ENCODE measurements at regions not wholly inside any gene's neighbourhood (a gene's known extent, or its start where the extent isn't known, plus 50 kb on each side); places are given as distances from the start of the nearest gene placed in this dataset.
"Not testable (repeated sequence)": the region's sequence is repeated elsewhere in the genome, so short reads cannot be mapped to it uniquely, and the experiment has no call there.

GRCh38 chr17:30731210-30732132, 93.0 kb downstream of the CRLF3 start:
- DNase-seq: peak; percentile 58

- not testable (repeated sequence) for DNase-seq
These were observed 93.7 kb downstream of the CRLF3 start for GRCh38 chr17:30730837-30731209.

GRCh38 chr17:30730171-30730836, 94.2 kb downstream of the CRLF3 start:
- DNase-seq: not testable (repeated sequence)

- DNase-seq: not testable (repeated sequence)
These were observed 94.9 kb downstream of the CRLF3 start for GRCh38 chr17:30729471-30730170.

- DNase-seq: not testable (repeated sequence)
These were observed 97.0 kb downstream of the CRLF3 start for GRCh38 chr17:30727517-30727916.

- DNase-seq: not testable (repeated sequence)
These were observed 97.8 kb downstream of the CRLF3 start for GRCh38 chr17:30726734-30727133.

- not testable (repeated sequence) for DNase-seq
These were observed 98.2 kb downstream of the CRLF3 start for GRCh38 chr17:30726310-30726709.

GRCh38 chr17:30724034-30724650, 100.3 kb downstream of the CRLF3 start:
- DNase-seq: not testable (repeated sequence)

GRCh38 chr17:30722114-30722780, 102.2 kb downstream of the CRLF3 start:
- DNase-seq: not testable (repeated sequence)

- DNase-seq: not testable (repeated sequence)
These were observed 103.5 kb downstream of the CRLF3 start for GRCh38 chr17:30720971-30721370.

- no peak for DNase-seq
These were observed 104.5 kb downstream of the CRLF3 start for GRCh38 chr17:30720013-30720471.

GRCh38 chr17:30719131-30719973, 105.1 kb downstream of the CRLF3 start:
- DNase-seq: not testable (repeated sequence)

GRCh38 chr17:30718691-30719090, 105.8 kb downstream of the CRLF3 start:
- DNase-seq: not testable (repeated sequence)

- not testable (repeated sequence) for DNase-seq
These were observed 106.4 kb downstream of the CRLF3 start for GRCh38 chr17:30718099-30718447.

- no peak for DNase-seq
These were observed 107.0 kb downstream of the CRLF3 start for GRCh38 chr17:30717291-30718098.

GRCh38 chr17:30716461-30717290, 107.8 kb downstream of the CRLF3 start:
- no peak for DNase-seq

GRCh38 chr17:30714825-30715622, 109.5 kb downstream of the CRLF3 start:
- not testable (repeated sequence) for DNase-seq

- not testable (repeated sequence) for DNase-seq
These were observed 110.7 kb downstream of the CRLF3 start for GRCh38 chr17:30713805-30714204.
